NCI-H187 (cell line): ENCODE measurements at regions not wholly inside any gene's neighbourhood (a gene's known extent, or its start where the extent isn't known, plus 50 kb on each side); places are given as distances from the start of the nearest gene placed in this dataset.
"Not testable (repeated sequence)": the region's sequence is repeated elsewhere in the genome, so short reads cannot be mapped to it uniquely, and the experiment has no call there.

Source experiments
- DNase-seq, 2 experiments: peaks; one replicate each; lab custom pipeline; 2025; lab: John Stamatoyannopoulos, UW

DNA sequence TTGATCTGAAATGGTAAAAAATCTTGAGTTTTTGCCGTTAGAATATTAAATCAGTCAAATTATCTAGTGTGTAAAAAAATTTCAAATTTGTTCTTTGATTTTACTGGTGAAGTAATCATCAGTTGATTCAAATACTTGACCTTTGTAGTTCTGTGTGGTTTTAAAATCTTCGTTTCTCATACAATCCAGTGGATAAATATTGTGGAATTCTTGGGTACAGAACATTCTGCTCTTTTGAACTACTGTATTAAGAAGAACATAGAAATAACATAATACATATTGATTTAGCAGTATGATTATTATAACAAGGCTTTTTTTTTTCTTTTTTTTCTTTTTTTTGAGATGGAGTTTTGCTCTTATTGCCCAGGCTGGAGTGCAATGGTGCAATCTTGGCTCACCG is 491.8 kb downstream of the CD109 start:
- DNase-seq, result no peak

GRCh38 chr6:74182992-74183391 is 487.0 kb downstream of the CD109 start:
- DNase-seq, result no peak

DNA sequence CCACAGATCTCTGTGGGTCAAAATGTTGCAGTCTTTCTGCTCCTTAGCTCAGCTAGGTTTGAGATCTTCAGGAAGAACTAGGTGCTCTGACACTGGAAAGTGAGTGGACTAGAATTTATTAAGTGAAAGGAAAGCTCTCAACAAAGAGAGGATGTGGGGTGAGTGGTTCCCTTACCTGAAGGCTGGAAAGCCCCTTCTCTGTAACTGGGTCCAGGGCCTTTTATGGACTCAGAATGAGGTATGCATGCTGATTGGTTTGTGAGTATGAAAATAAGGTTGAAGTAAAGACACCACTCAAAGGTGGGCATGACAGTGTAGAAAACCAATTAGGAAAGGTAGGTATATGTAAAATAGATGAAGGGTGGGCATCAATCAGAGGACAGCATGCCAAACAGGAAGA is 485.5 kb downstream of the CD109 start:
- DNase-seq, result no peak

- no peak for DNase-seq
Measured at GRCh38 chr6:74177506-74177905, 481.5 kb downstream of the CD109 start.

- DNase-seq, result not testable (repeated sequence)
Measured at GRCh38 chr6:74170550-74170949, 474.5 kb downstream of the CD109 start.

DNA sequence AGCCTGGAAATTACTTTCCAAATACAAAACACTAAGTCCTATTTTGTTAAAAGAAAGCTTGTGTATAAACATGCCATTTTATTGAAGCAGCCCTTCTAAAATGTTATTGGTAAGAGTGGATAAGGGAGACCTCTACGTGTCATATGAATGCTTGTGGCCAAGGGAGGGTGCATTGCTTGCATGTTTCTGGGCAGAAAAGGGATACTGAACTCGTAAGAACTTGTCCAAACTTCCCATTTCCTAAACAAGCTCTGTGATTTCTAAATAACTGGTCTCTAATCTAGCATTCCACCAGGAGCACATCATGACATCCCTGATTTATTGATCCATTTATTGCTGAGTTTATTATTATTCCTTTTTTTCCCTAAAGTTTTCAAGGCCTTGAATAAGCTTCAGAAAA is 474.1 kb downstream of the CD109 start:
- no peak for DNase-seq

GRCh38 chr6:74167976-74168375 is 472.0 kb downstream of the CD109 start:
- DNase-seq, result no peak

GRCh38 chr6:74167511-74167910 is 471.5 kb downstream of the CD109 start:
- DNase-seq, result no peak

- no peak for DNase-seq
Measured at GRCh38 chr6:74166849-74167248, 470.8 kb downstream of the CD109 start.

- DNase-seq, result no peak
Measured at GRCh38 chr6:74161380-74161779, 465.4 kb downstream of the CD109 start.

GRCh38 chr6:74152096-74152675 is 456.2 kb downstream of the CD109 start:
- DNase-seq, result no peak

GRCh38 chr6:74145931-74146330 is 449.9 kb downstream of the CD109 start:
- no peak for DNase-seq

DNA sequence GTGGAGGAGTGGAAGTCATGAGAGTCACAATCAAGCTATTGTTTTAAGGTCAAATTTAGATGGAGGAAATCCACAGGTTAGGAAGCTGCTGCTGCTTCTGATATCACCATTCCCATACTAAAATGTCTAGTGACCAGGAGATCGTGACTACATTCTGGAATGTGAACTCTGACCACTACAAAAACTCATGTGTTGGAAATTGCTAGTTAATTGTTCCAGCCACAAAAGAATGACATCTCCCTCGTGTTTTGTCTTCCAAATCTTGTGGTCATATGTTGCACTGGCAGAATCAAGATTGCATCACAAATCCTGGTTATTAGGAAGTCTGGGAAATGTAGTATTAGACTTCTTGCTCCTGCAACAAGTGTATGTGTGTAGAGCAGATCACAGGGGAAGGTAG is 441.9 kb downstream of the CD109 start:
- DNase-seq, result no peak

DNA sequence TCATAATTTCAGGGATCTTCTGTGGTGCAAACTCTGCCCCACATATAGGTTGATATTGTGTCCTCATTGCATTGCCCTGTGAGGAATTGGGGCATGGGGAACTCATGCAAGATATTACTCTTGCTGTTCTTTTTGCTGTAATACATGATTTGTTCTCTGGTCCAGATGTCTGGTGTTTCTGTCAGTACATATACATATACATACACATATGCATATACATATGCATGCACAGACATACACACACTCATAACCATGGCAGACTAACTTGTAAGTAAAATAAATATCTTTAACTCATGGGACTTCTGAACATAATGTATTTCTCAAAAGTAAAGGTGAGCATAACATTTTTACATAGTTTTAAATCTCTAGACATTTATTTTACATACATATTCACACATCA is 438.3 kb downstream of the CD109 start:
- no peak for DNase-seq

DNA sequence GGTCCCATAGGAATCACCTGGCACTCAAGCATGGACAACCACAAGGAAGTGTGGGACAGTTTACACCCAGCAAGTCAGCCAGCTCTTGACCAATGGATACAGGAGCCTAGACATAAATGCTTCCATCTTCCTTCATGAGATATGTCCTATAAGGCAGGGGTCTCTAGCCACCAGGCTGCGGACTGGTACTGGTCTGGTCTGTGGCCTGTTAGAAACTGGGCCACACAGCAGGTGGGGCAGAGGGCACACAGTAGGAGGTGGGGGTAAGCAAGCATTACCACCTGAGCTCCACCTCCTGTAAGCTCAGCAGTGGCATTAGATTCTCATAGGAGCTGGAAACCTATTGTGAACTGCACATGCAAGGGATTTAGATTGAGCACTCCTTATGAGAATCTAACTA is 437.1 kb downstream of the CD109 start:
- no peak for DNase-seq

DNA sequence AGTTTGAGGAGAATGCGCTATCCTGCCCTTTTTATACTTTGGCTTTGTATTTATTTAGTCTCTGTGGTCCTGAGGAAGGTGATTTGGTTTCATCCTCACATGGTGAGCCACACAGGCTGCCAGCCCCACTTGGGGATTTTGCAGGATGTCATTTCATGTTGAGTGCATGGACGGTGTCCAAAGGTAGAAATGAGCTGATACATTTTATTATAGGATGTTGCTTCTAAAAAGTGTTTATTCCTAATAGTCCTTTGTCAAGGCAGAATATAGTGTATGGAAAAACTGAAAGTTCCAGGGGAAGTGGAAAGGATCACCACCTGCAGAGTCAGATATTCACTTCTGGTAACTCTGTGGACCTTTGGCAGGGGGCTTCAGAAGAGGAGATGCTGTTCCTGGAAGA is 434.6 kb downstream of the CD109 start:
- no peak for DNase-seq

- DNase-seq, result no peak
Measured at GRCh38 chr6:74128536-74128935, 432.5 kb downstream of the CD109 start.

DNA sequence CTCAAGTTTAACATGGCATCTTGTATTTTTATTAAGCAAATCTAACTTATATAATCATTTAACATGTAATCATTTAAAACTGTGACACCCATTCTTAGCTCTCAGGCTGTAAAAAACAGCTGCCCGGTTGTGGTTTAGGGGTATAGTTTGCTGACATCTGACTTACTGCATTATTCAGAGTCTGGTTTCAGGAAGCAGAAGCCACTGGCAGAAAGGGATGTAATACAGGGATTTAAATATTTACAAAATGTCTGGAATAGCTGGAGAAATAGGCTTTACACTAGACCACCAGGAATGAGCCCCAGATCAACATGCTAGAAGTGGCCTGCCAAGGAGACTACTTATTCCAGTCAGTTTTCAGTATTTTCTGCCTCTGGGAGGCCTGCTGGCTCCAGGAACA is 421.1 kb downstream of the CD109 start:
- DNase-seq, result no peak

- no peak for DNase-seq
Measured at GRCh38 chr6:74115674-74116073, 419.7 kb downstream of the CD109 start.

GRCh38 chr6:74114428-74114827 is 418.4 kb downstream of the CD109 start:
- DNase-seq, result no peak

- DNase-seq, result no peak
Measured at GRCh38 chr6:74113901-74114300, 417.9 kb downstream of the CD109 start.

- no peak for DNase-seq
Measured at GRCh38 chr6:74103417-74103816, 407.4 kb downstream of the CD109 start.

DNA sequence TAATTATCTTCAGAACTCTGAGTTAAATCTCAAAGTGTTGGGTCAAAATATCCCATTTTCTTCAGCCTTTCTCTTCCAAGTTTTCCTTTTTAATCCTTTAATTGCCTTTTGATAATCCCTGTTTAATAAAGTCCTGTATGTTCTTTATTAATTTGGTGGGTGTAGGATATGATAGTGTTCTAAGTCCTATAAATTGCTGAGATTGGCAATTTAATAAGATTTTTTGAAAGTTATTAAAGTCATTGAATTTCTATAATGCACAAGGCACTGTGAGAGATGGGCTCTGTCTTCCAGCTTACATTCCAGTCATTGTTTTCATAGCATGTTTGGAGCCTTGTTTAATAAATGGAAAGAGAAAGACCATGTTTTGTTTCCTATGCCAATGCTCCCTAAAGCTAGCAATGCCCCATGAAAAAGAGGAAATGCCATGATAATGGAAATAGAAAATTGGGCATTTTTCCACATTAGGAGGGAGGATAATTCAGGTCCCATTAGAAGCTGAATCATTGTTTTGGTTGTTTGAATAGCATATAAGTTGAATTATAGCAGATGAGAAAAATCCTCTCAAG is 404.8 kb downstream of the CD109 start:
- no peak for DNase-seq

DNA sequence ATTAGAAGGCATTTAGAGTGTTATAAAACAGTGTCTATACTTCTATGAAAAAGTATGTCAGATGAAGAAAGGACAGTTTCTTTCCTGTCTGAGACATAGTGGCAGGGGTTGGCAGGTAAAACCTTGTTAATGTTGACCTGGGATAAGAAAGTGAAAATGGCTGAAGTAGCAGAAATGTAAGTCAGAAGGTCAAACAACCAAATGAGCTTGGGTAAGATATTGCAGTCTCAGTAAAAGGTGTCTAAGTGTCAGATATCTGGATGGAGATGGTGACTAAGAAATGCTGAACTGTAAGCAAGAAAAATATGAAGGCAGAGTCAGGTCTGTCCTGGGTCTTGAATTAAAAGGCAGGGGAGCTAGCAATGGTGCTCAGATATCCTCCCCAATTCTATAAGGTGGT is 400.3 kb downstream of the CD109 start:
- DNase-seq, result no peak
